IPS-15b (cell line): ENCODE measurements at regions not wholly inside any gene's neighbourhood (a gene's known extent, or its start where the extent isn't known, plus 50 kb on each side); places are given as distances from the start of the nearest gene placed in this dataset.

Experiments used
- H3K27me3 ChIP-seq: one replicate; pipeline ENCODE4 v1.6.1; 2013; ENCODE audit warnings: low read length; ENCODE audit not compliant: control insufficient read depth, insufficient read depth
- H3K36me3 ChIP-seq: one replicate; pipeline ENCODE4 v1.6.1; 2013; ENCODE audit warnings: low read length; ENCODE audit not compliant: control insufficient read depth, insufficient read depth
- H3K4me1 ChIP-seq: one replicate; pipeline ENCODE4 v1.6.1; 2013; ENCODE audit warnings: mild to moderate bottlenecking, low read length; ENCODE audit not compliant: control insufficient read depth, insufficient read depth
- H3K4me3 ChIP-seq: one replicate; pipeline ENCODE4 v1.5.1; 2013; ENCODE audit warnings: low read depth, low read length
- H3K9ac ChIP-seq: one replicate; pipeline ENCODE4 v1.6.1; 2013; ENCODE audit warnings: low read depth, mild to moderate bottlenecking, low read length
- H3K9me3 ChIP-seq: one replicate; pipeline ENCODE4 v1.6.1; 2013; ENCODE audit warnings: mild to moderate bottlenecking, low read length; ENCODE audit not compliant: control insufficient read depth, insufficient read depth

DNA sequence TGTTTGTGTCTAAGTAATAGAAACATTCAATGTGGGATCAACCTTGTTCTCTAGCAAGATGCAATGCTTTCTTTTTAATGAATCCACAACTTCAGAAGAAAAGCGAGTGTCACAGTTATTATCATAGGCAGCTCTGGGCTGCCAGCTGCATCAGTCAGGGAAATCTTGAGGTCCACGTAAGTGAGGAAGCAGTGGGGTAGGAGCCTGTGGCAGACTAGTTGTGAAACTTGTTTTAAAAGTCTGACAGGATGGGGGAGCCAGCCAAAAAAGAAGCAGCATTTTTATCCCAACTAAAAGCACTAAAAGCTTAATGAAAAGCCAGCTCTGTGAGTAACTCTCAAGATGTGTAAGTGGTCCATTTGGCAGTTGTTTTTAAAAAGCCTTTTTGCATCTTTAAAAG, 113.1 kb downstream of the ZNF326 start:
- Histone ChIP-seq H3K9ac (no peak overlapping the region), H3K9me3 (no peaks in the 10 kb centered on the region), H3K4me1 (no peaks in the 10 kb centered on the region), H3K4me3 (no peak overlapping the region), H3K36me3 (no peaks in the 10 kb centered on the region), H3K27me3 (no peaks in the 10 kb centered on the region)

GRCh38 chr1:90106311-90106710, 111.4 kb downstream of the ZNF326 start:
- Histone ChIP-seq H3K36me3 (no peaks in the 10 kb centered on the region), H3K9ac (no peak overlapping the region), H3K4me3 (no peak overlapping the region), H3K9me3 (no peaks in the 10 kb centered on the region), H3K27me3 (no peaks in the 10 kb centered on the region), H3K4me1 (no peaks in the 10 kb centered on the region)

DNA sequence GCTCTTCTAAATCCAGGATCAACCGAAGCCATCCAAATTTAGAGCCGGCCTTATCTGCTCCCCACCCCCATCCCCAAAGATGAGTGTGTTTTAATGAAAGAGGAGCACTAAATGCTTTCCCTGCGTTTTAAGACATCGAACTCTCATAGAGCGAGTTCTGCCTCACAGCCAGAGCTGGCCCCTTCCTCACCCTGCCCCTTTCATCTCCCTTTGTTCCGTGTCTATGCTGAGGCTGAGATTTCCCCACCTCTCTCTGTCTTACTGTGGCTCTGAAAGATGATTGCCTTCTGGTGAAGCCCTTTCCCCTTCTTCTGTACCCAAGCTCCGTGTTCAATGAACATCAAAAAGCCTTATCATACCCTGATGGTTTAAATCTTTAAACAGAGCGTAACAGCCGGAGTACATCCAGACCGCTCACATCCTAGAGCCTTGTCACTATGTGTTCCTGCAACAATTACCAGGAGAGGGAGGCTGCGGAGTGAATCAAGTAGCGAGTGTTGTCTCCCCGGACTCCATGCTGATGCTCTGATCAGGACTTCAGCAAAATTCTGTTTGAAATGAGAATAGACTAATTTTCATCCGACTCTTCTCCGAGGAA, 110.1 kb downstream of the ZNF326 start:
- no peaks in the 10 kb centered on the region for H3K27me3 ChIP-seq
- H3K4me3 ChIP-seq, result no peak overlapping the region
- no peaks in the 10 kb centered on the region for H3K9me3 ChIP-seq
- no peaks in the 10 kb centered on the region for H3K36me3 ChIP-seq
- H3K4me1 ChIP-seq, result no peaks in the 10 kb centered on the region
- no peak overlapping the region for H3K9ac ChIP-seq

- no peaks in the 10 kb centered on the region for H3K36me3 ChIP-seq
- H3K9ac ChIP-seq, result no peak overlapping the region
- H3K27me3 ChIP-seq, result no peaks in the 10 kb centered on the region
- no peaks in the 10 kb centered on the region for H3K9me3 ChIP-seq
- H3K4me3 ChIP-seq, result no peak overlapping the region
- H3K4me1 ChIP-seq, result no peaks in the 10 kb centered on the region
These were observed 105.7 kb downstream of the ZNF326 start for GRCh38 chr1:90100566-90100965.

DNA sequence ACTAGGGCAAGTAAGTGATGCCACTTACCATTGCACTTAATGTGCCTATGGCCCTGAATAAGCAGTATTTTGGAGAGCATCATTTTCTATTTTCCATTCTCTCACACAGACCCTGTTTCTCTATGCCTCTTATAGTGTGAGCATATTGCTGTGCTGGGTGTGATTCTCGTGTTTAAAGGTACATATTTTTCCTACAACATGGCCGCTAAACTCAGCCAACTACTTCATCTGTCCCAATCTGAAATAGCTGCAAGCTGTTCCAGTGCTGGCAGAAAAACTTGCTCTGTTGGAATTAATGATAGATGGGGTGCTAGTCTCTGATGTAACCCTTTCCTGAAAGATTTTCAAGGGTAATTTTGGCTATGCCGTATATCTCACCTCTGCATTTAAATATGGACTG, 97.5 kb downstream of the ZNF326 start:
- Histone ChIP-seq H3K9me3 (no peaks in the 10 kb centered on the region), H3K36me3 (no peaks in the 10 kb centered on the region)

More for the DNA sequence above, 97.5 kb downstream of the ZNF326 start:
- Histone ChIP-seq H3K9ac (no peak overlapping the region), H3K4me1 (no peaks in the 10 kb centered on the region), H3K4me3 (no peak overlapping the region), H3K27me3 (no peaks in the 10 kb centered on the region)
